ENCODE measurements at regions not wholly inside any gene's neighbourhood (a gene's known extent, or its start where the extent isn't known, plus 50 kb on each side); places are given as distances from the start of the nearest gene placed in this dataset.

GRCh38 chr9:135402048-135402738 lies 77.4 kb upstream of the PPP1R26 start:
- no peaks in the 10 kb centered on the region for H3K4me1 Mint-ChIP-seq (ENCODE audit: insufficient read depth, unreplicated experiment)
- ChIA-PET POLR2A (interaction anchor here (0.6 kb wide), 1 partner anchor 602 kb away, joined by 3 read pairs; no protein-coding TSS in a partner anchor), CTCF (no interaction called here)
- TF ChIP-seq CTCF (IDR thresholded peaks at IDR 0.05; ENCODE audit: unreplicated experiment) = no peak
- no peaks in the 10 kb centered on the region for H3K9me3 Mint-ChIP-seq (ENCODE audit: unreplicated experiment)
- no peak overlapping the region for H3K27ac Mint-ChIP-seq (ENCODE audit: low read depth, unreplicated experiment)
- no peak overlapping the region for H3K4me3 Mint-ChIP-seq (ENCODE audit: unreplicated experiment)
- DNase-seq (ENCODE audit: unreplicated experiment) = no peak
- no peaks in the 10 kb centered on the region for H3K36me3 Mint-ChIP-seq (ENCODE audit: insufficient read depth, unreplicated experiment)
- BruUV-seq (replicated peaks) = no TSS peak
- peaks cover 30% of the 10 kb centered on the region for H3K27me3 Mint-ChIP-seq (ENCODE audit: insufficient read depth, unreplicated experiment)
- intact Hi-C loops (cut with micrococcal nuclease) = no loop called here

- Mint-ChIP-seq H3K27me3 (ENCODE audit: insufficient read depth, unreplicated experiment) (peaks cover 32% of the 10 kb centered on the region), H3K4me3 (ENCODE audit: unreplicated experiment) (no peak overlapping the region), H3K4me1 (ENCODE audit: insufficient read depth, unreplicated experiment) (no peaks in the 10 kb centered on the region), H3K9me3 (ENCODE audit: unreplicated experiment) (no peaks in the 10 kb centered on the region), H3K27ac (ENCODE audit: low read depth, unreplicated experiment) (no peak overlapping the region), H3K36me3 (ENCODE audit: insufficient read depth, unreplicated experiment) (no peaks in the 10 kb centered on the region)
- ChIA-PET POLR2A (no interaction called here), CTCF (interaction anchor here (1.4 kb wide), 1 partner anchor 9 kb away, joined by 6 read pairs; no protein-coding TSS in a partner anchor)
- no TSS peak for BruUV-seq (replicated peaks)
- TF ChIP-seq CTCF (IDR thresholded peaks at IDR 0.05; ENCODE audit: unreplicated experiment) = no peak
- intact Hi-C loops (cut with micrococcal nuclease) = no loop called here
- DNase-seq (ENCODE audit: unreplicated experiment) = no peak
These were observed 76.6 kb upstream of the PPP1R26 start for GRCh38 chr9:135402739-135403695.

- POLR2A ChIA-PET = no interaction called here
- BruUV-seq (replicated peaks) = no TSS peak
- intact Hi-C loops (cut with micrococcal nuclease) = no loop called here
- H3K27me3 Mint-ChIP-seq (ENCODE audit: insufficient read depth, unreplicated experiment) = peaks cover 32% of the 10 kb centered on the region
- DNase-seq (ENCODE audit: unreplicated experiment) = no peak
- no peaks in the 10 kb centered on the region for H3K4me1 Mint-ChIP-seq (ENCODE audit: insufficient read depth, unreplicated experiment)
- H3K9me3 Mint-ChIP-seq (ENCODE audit: unreplicated experiment) = no peaks in the 10 kb centered on the region
- H3K4me3 Mint-ChIP-seq (ENCODE audit: unreplicated experiment) = no peak overlapping the region
- TF ChIP-seq CTCF (IDR thresholded peaks at IDR 0.05; ENCODE audit: unreplicated experiment) = no peak
- H3K27ac Mint-ChIP-seq (ENCODE audit: low read depth, unreplicated experiment) = no peak overlapping the region
- no peaks in the 10 kb centered on the region for H3K36me3 Mint-ChIP-seq (ENCODE audit: insufficient read depth, unreplicated experiment)
- CTCF ChIA-PET = interaction anchor here (1.4 kb wide), 1 partner anchor 8 kb away, joined by 6 read pairs; no protein-coding TSS in a partner anchor
These were observed 75.7 kb upstream of the PPP1R26 start for GRCh38 chr9:135403733-135404450.

Data from MCF 10A (cell line).